HepG2 (cell line): ENCODE measurements at regions not wholly inside any gene's neighbourhood (a gene's known extent, or its start where the extent isn't known, plus 50 kb on each side); places are given as distances from the start of the nearest gene placed in this dataset.

Experiments used
- ATAC-seq: fragments of 200-7000 bp; cut with Tn5 transposase; 3 replicates; pipeline ENCODE4 v1.9.1; 2020; ENCODE audit warnings: mild to moderate bottlenecking, moderate library complexity
- BruUV-seq: library from RNA; stranded (reverse); fragments of 400-500 nt; replicated peaks from 2 replicates; lab custom pipeline; 2021; lab: Mats Ljungman, UMichigan
- CTCF ChIA-PET: fragments of 300-600 bp; formaldehyde crosslinking; extraction: SDS; loops from one replicate; lab custom pipeline; 2021; ENCODE audit warnings: low total read pairs, inconsistent platforms, low intra/inter-chr PET ratio; lab: Yijun Ruan, JAX
- POLR2A ChIA-PET: fragments of 350-600 bp; sonication (Branson Sonifier 250); formaldehyde crosslinking; loops from one replicate; lab custom pipeline; 2020; ENCODE audit warnings: antibody characterized with exemption, inconsistent platforms; lab: Yijun Ruan, JAX
- DNase-seq: peaks from one replicate; pipeline ENCODE4 v3.0.0-alpha.2; 2015; ENCODE audit warnings: low spot score
- FAIRE-seq: peaks from 3 replicates; lab custom pipeline; 2011; peaks lifted over from hg19 to GRCh38; lab: Jason Lieb, UNC
- H2AFZ ChIP-seq: one replicate; pipeline ENCODE4 v1.6.1; 2011; ENCODE audit warnings: low read length, inconsistent platforms
- H3K27ac ChIP-seq: fragments of 300-600 bp; 3 replicates; pipeline ENCODE4 v1.8.0; 2011; ENCODE audit warnings: mixed run types, mild to moderate bottlenecking, mixed read lengths, low read length, inconsistent platforms; ENCODE audit not compliant: insufficient read depth; ENCODE audit errors: extremely low read length
- H3K27me3 ChIP-seq, 2 experiments: fragments of 200-600 bp in 1 of 2; 2 replicates in 1 of 2; 3 replicates in 1 of 2; pipeline versions ENCODE4 v1.6.0 to v1.8.0; 2011; ENCODE audit warnings: low read length in 2 of 2, mild to moderate bottlenecking in 2 of 2, moderate library complexity in 2 of 2, inconsistent platforms in 1 of 2; ENCODE audit not compliant: insufficient read depth in 2 of 2, control insufficient read depth in 1 of 2
- H3K36me3 ChIP-seq, 2 experiments: fragments of 200-600 bp in 1 of 2; replicated peaks in 1 of 2; 2 replicates in 1 of 2; 3 replicates in 1 of 2; pipeline versions ENCODE4 v1.5.1 to v1.8.0; 2011; ENCODE audit warnings: low read length in 2 of 2, inconsistent platforms in 1 of 2; ENCODE audit not compliant: insufficient read depth in 2 of 2, control insufficient read depth in 1 of 2
- H3K4me1 ChIP-seq: 2 replicates; pipeline ENCODE4 v1.5.1; 2012; ENCODE audit warnings: low read length, inconsistent platforms; ENCODE audit not compliant: insufficient read depth
- H3K4me2 ChIP-seq: 2 replicates; pipeline ENCODE4 v1.6.0; 2011; ENCODE audit warnings: low read depth, low read length, inconsistent platforms
- H3K4me3 ChIP-seq, 3 experiments: fragments of 200-600 bp in 1 of 3; sonication (generic), shearing (Covaris generic) in 1 of 3; replicated peaks in 1 of 3; 2 replicates each; pipeline ENCODE4 v1.5.1; 2011 to 2016; ENCODE audit warnings: low read length in 3 of 3, inconsistent platforms in 2 of 3, low read depth in 2 of 3, mild to moderate bottlenecking in 2 of 3, control low read depth in 1 of 3, mixed read lengths in 1 of 3; ENCODE audit not compliant: insufficient read depth in 1 of 3
- H3K79me2 ChIP-seq: one replicate; pipeline ENCODE4 v1.6.1; 2011; ENCODE audit warnings: low read length, inconsistent platforms; ENCODE audit not compliant: insufficient read depth
- H3K9ac ChIP-seq: 2 replicates; pipeline ENCODE4 v1.6.0; 2011; ENCODE audit warnings: mild to moderate bottlenecking, low read depth, low read length, inconsistent platforms; ENCODE audit not compliant: insufficient read depth
- H3K9me3 ChIP-seq: 2 replicates; pipeline ENCODE4 v1.5.1; 2012; ENCODE audit warnings: mild to moderate bottlenecking, low read length
- H4K20me1 ChIP-seq: 2 replicates; pipeline ENCODE4 v1.6.0; 2011; ENCODE audit warnings: inconsistent platforms, mild to moderate bottlenecking, low read length, moderate library complexity; ENCODE audit not compliant: insufficient read depth
- CEBPB ChIP-seq: IDR thresholded peaks from 2 replicates; pipeline ENCODE4 v1.6.1; 2011; ENCODE audit warnings: low read depth, low read length, improper control_type of control experiment, borderline replicate concordance
- CREB1 ChIP-seq, 2 experiments: fragments of 450-650 bp in 1 of 2; IDR thresholded peaks; 2 replicates each; pipeline ENCODE4 v1.6.1; 2016 to 2017; ENCODE audit warnings: control low read depth in 1 of 2, mild to moderate bottlenecking in 1 of 2, missing compliant biosample characterization in 1 of 2, missing genetic modification characterization in 1 of 2
- SMARCE1 ChIP-seq: fragments of 450-650 bp; IDR thresholded peaks from 2 replicates; pipeline ENCODE4 v1.6.1; 2017; ENCODE audit warnings: borderline replicate concordance
- THAP8 ChIP-seq: sonication (generic); formaldehyde crosslinking; IDR thresholded peaks from 2 replicates; pipeline ENCODE4 v1.5.1; 2020; ENCODE audit warnings: missing genetic modification reagents, mild to moderate bottlenecking, borderline replicate concordance
- ZNF790 ChIP-seq: sonication (generic); formaldehyde crosslinking; IDR thresholded peaks from 2 replicates; pipeline ENCODE4 v1.8.0; 2022; ENCODE audit warnings: missing genetic modification reagents, mild to moderate bottlenecking, borderline replicate concordance
- WGBS: methylation state at CpG from one replicate; pipeline ENCODE4 v1.1.6; 2017; ENCODE audit warnings: low lambda C conversion rate; 5-methylcytosine and 5-hydroxymethylcytosine counted together
- in situ Hi-C: cut with HindIII; loops from 2 replicates; pipeline ENCODE4 v1.10.0; 2017; ENCODE audit warnings: low pct_unique_long_range_greater_than_20kb; ENCODE audit not compliant: extremely low pct_ligation_motif_present
- intact Hi-C: fragments of 100-400 bp; cut with micrococcal nuclease; formaldehyde crosslinking; loops from one replicate; pipeline ENCODE4 v1.10.0; 2022; ENCODE audit not compliant: unreplicated experiment

- H3K4me2 ChIP-seq, result no peak overlapping the region
- H3K9ac ChIP-seq, result no peak overlapping the region
- no peaks in the 10 kb centered on the region for H3K36me3 ChIP-seq
- no peaks in the 10 kb centered on the region for H3K79me2 ChIP-seq
- 10% methylated on average over 1 of the region's 1 CpG for WGBS
- no peak overlapping the region for H3K27ac ChIP-seq
- H3K4me3 ChIP-seq, result no peak overlapping the region
- no peaks in the 10 kb centered on the region for H3K27me3 ChIP-seq
- ChIA-PET POLR2A (no interaction called here), CTCF (no interaction called here)
- H4K20me1 ChIP-seq, result no peaks in the 10 kb centered on the region
- FAIRE-seq, result no peak
- H3K4me1 ChIP-seq, result no peaks in the 10 kb centered on the region
- peak; percentile 1 for DNase-seq
- intact Hi-C loops (no loop called here), in situ Hi-C loops (loop anchor here (25.0 kb wide), 1 partner anchor 1991 kb away; no protein-coding TSS in a partner anchor)
- no peak overlapping the region for H2AFZ ChIP-seq
- no peak for ATAC-seq
- BruUV-seq, result no TSS peak
- peaks cover 13% of the 10 kb centered on the region; the same call in 1 of the 2 replicates for H3K9me3 ChIP-seq
- TF ChIP-seq CEBPB (peak; percentile 51; the same call in 1 of the 2 replicates), SMARCE1 (no peak)
Measured at GRCh38 chr4:97153042-97153441, 990.2 kb downstream of the STPG2 start.

DNA sequence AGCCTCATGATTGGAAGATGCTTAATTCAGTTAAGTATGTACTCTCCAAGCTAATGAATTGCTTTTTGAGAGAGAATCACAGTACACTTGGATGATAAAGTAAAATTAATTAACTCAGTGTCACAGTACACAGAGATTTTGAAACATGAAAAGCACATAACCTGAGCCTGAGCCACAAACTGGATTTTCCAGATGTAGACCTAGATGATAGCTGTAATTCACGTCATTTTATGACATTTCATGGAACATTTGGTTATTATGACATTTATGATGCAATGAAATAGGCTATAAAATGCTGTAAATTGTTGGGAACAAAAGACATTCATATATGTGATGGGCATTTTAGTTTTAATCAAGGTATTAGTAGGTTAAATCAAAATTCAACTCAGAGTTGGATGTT is 983.7 kb downstream of the STPG2 start:
- ChIA-PET POLR2A (no interaction called here), CTCF (no interaction called here)
- no peaks in the 10 kb centered on the region for H3K4me1 ChIP-seq
- peaks cover 20% of the 10 kb centered on the region for H3K9me3 ChIP-seq
- BruUV-seq, result no TSS peak
- in situ Hi-C loops, result loop anchor here (25.0 kb wide), 1 partner anchor 1997 kb away; no protein-coding TSS in a partner anchor
- H3K4me3 ChIP-seq, result no peak overlapping the region
- no peaks in the 10 kb centered on the region for H4K20me1 ChIP-seq
- FAIRE-seq (no peak), DNase-seq (no peak), ATAC-seq (no peak)
- intact Hi-C loops, result no loop called here
- no peak overlapping the region for H3K4me2 ChIP-seq
- no peak overlapping the region for H2AFZ ChIP-seq
- TF ChIP-seq THAP8 (CRISPR knock-in tag), result no peak
- TF ChIP-seq ZNF790 (CRISPR knock-in tag), result no peak
- TF ChIP-seq CREB1 (IDR thresholded peaks at IDR 0.05), result 0 out of 2 replicates have a peak, but pooled peaks have one; percentile 3
- no peak for TF ChIP-seq CREB1 (CRISPR knock-in tag; IDR thresholded peaks at IDR 0.05)
- H3K79me2 ChIP-seq, result no peaks in the 10 kb centered on the region
- WGBS, result 0% methylated on average over 1 of the region's 1 CpG
- no peaks in the 10 kb centered on the region for H3K36me3 ChIP-seq
- no peak overlapping the region for H3K9ac ChIP-seq
- H3K27ac ChIP-seq, result no peak overlapping the region
- no peaks in the 10 kb centered on the region for H3K27me3 ChIP-seq
